Keratinocyte (primary cell): ENCODE measurements at regions not wholly inside any gene's neighbourhood (a gene's known extent, or its start where the extent isn't known, plus 50 kb on each side); places are given as distances from the start of the nearest gene placed in this dataset.

ENCODE experiments used
- DNase-seq: peaks from one replicate; pipeline ENCODE4 v3.0.0-alpha.2; 2011; ENCODE audit warnings: low read depth, missing footprints, low spot score
- FAIRE-seq: peaks from 2 replicates; lab custom pipeline; 2011; peaks lifted over from hg19 to GRCh38; lab: Jason Lieb, UNC
- H2AFZ ChIP-seq: 2 replicates; pipeline ENCODE4 v1.6.0; 2012; ENCODE audit warnings: low read length, control low read depth, inconsistent platforms; ENCODE audit not compliant: control insufficient read depth
- H3K27ac ChIP-seq: 2 replicates; pipeline ENCODE4 v1.5.1; 2011; ENCODE audit warnings: low read length; ENCODE audit not compliant: control insufficient read depth, insufficient read depth
- H3K27me3 ChIP-seq: 3 replicates; pipeline ENCODE4 v1.6.0; 2011; ENCODE audit warnings: low read length; ENCODE audit not compliant: control insufficient read depth, insufficient read depth; ENCODE audit errors: extremely low read depth
- H3K36me3 ChIP-seq, 2 experiments: 2 replicates in 1 of 2; 3 replicates in 1 of 2; pipeline ENCODE4 v1.5.1; 2011; ENCODE audit warnings: low read length in 2 of 2, mild to moderate bottlenecking in 1 of 2; ENCODE audit not compliant: control insufficient read depth in 2 of 2, insufficient read depth in 2 of 2; ENCODE audit errors: extremely low read depth in 1 of 2
- H3K4me1 ChIP-seq: 3 replicates; pipeline ENCODE4 v1.5.1; 2011; ENCODE audit warnings: low read length; ENCODE audit not compliant: control insufficient read depth, insufficient read depth; ENCODE audit errors: extremely low read depth
- H3K4me2 ChIP-seq: 3 replicates; pipeline ENCODE4 v1.6.0; 2011; ENCODE audit warnings: low read depth, low read length; ENCODE audit not compliant: control insufficient read depth, insufficient read depth; ENCODE audit errors: extremely low read depth
- H3K4me3 ChIP-seq, 3 experiments: fragments of 200-600 bp in 1 of 3; sonication (generic) in 1 of 3; 2 replicates in 2 of 3; 3 replicates in 1 of 3; pipeline ENCODE4 v1.5.1; 2011 to 2016; ENCODE audit warnings: low read length in 3 of 3, mild to moderate bottlenecking in 3 of 3, control low read depth in 2 of 3, inconsistent platforms in 1 of 3, low read depth in 1 of 3, mixed read lengths in 1 of 3, mixed run types in 1 of 3, moderate library complexity in 1 of 3; ENCODE audit not compliant: control insufficient read depth in 2 of 3, insufficient read depth in 2 of 3; ENCODE audit errors: extremely low read depth in 1 of 3
- H3K79me2 ChIP-seq: 2 replicates; pipeline ENCODE4 v1.6.0; 2012; ENCODE audit warnings: low read length; ENCODE audit not compliant: control insufficient read depth, insufficient read depth
- H3K9ac ChIP-seq: 3 replicates; pipeline ENCODE4 v1.6.0; 2011; ENCODE audit warnings: low read length; ENCODE audit not compliant: control insufficient read depth, insufficient read depth; ENCODE audit errors: extremely low read depth
- H3K9me1 ChIP-seq: 3 replicates; pipeline ENCODE4 v1.6.0; 2011; ENCODE audit warnings: low read length; ENCODE audit not compliant: control insufficient read depth, insufficient read depth; ENCODE audit errors: extremely low read depth
- H3K9me3 ChIP-seq: 2 replicates; pipeline ENCODE4 v1.5.1; 2012; ENCODE audit warnings: low read depth, low read length; ENCODE audit not compliant: control insufficient read depth
- H4K20me1 ChIP-seq: 3 replicates; pipeline ENCODE4 v1.6.0; 2011; ENCODE audit warnings: low read length; ENCODE audit not compliant: control insufficient read depth, insufficient read depth; ENCODE audit errors: extremely low read depth
- CTCF ChIP-seq, 3 experiments: IDR thresholded peaks in 1 of 3; conservative IDR thresholded peaks in 1 of 3; optimal IDR thresholded peaks in 1 of 3; 2 replicates in 2 of 3; 3 replicates in 1 of 3; pipeline versions ENCODE3 to v1.5.1; 2011; ENCODE audit warnings: low read length in 3 of 3, mild to moderate bottlenecking in 3 of 3, moderate library complexity in 2 of 3, control low read depth in 1 of 3, inconsistent platforms in 1 of 3; ENCODE audit not compliant: insufficient read depth in 2 of 3; ENCODE audit errors: extremely low read depth in 1 of 3
- EZH2 ChIP-seq: IDR thresholded peaks from one replicate; pipeline ENCODE4 v1.6.1; 2012; ENCODE audit warnings: inconsistent platforms, mild to moderate bottlenecking, low read length, moderate library complexity
- dilution Hi-C: fragments of 300-500 bp; cut with MboI; formaldehyde crosslinking; loops from one replicate; pipeline ENCODE4 v1.7.0; 2020; ENCODE audit warnings: low sequenced_read_pairs; ENCODE audit not compliant: extremely low pct_ligation_motif_present

- H3K4me1 ChIP-seq, result no peaks in the 10 kb centered on the region
- H3K9me3 ChIP-seq, result no peaks in the 10 kb centered on the region
- H3K9ac ChIP-seq, result no peak overlapping the region
- no peaks in the 10 kb centered on the region for H3K36me3 ChIP-seq
- H3K9me1 ChIP-seq, result no peaks in the 10 kb centered on the region
- H3K4me2 ChIP-seq, result no peak overlapping the region
- FAIRE-seq, result no peak
- H2AFZ ChIP-seq, result no peak overlapping the region
- no peaks in the 10 kb centered on the region for H3K27me3 ChIP-seq
- no peaks in the 10 kb centered on the region for H4K20me1 ChIP-seq
- DNase-seq, result no peak
- H3K79me2 ChIP-seq, result no peaks in the 10 kb centered on the region
- no peak overlapping the region for H3K27ac ChIP-seq
- dilution Hi-C loops, result no loop called here
- H3K4me3 ChIP-seq, result no peak overlapping the region
- no peak for TF ChIP-seq CTCF (optimal IDR thresholded peaks at IDR 0.05 in 1 of 3, IDR thresholded peaks at IDR 0.05 in 1 of 3, conservative IDR thresholded peaks at IDR 0.05 in 1 of 3; ENCODE audit: extremely low read depth in 1 of 3, insufficient read depth in 2 of 3, low read length in 3 of 3)
- TF ChIP-seq EZH2, result no peak
Measured at GRCh38 chr18:40272630-40273231, 1682.3 kb upstream of the PIK3C3 start.

GRCh38 chr18:40259115-40259835 is 1695.8 kb upstream of the PIK3C3 start:
- Histone ChIP-seq H3K27ac (no peak overlapping the region), H2AFZ (no peak overlapping the region), H3K4me3 (no peak overlapping the region), H3K4me2 (no peak overlapping the region), H3K9me1 (no peaks in the 10 kb centered on the region), H3K9me3 (no peaks in the 10 kb centered on the region), H3K27me3 (no peaks in the 10 kb centered on the region), H3K4me1 (no peaks in the 10 kb centered on the region), H3K36me3 (no peaks in the 10 kb centered on the region), H4K20me1 (no peaks in the 10 kb centered on the region), H3K9ac (no peak overlapping the region), H3K79me2 (no peaks in the 10 kb centered on the region)
- FAIRE-seq, result no peak
- no peak for DNase-seq
- TF ChIP-seq CTCF (optimal IDR thresholded peaks at IDR 0.05 in 1 of 3, IDR thresholded peaks at IDR 0.05 in 1 of 3, conservative IDR thresholded peaks at IDR 0.05 in 1 of 3; ENCODE audit: extremely low read depth in 1 of 3, insufficient read depth in 2 of 3, low read length in 3 of 3) (no peak), EZH2 (no peak)
- dilution Hi-C loops, result no loop called here
